Skeletal muscle tissue (tissue), 3 donors: ENCODE measurements at regions not wholly inside any gene's neighbourhood (a gene's known extent, or its start where the extent isn't known, plus 50 kb on each side); places are given as distances from the start of the nearest gene placed in this dataset.

Experiments used
- H3K27ac ChIP-seq: one replicate; pipeline ENCODE4 v1.7.0; 2013; ENCODE audit warnings: mild to moderate bottlenecking, low read depth, low read length, inconsistent platforms
- H3K27me3 ChIP-seq, 3 donors: one replicate each; pipeline ENCODE4 v1.7.0; 2013; ENCODE audit warnings: low read length in 3 of 3; ENCODE audit not compliant: control insufficient read depth in 3 of 3, insufficient read depth in 3 of 3
- H3K36me3 ChIP-seq, 3 donors: one replicate each; pipeline ENCODE4 v1.7.0; 2013; ENCODE audit warnings: low read length in 3 of 3; ENCODE audit not compliant: control insufficient read depth in 3 of 3, insufficient read depth in 3 of 3
- H3K4me1 ChIP-seq, 3 donors: one replicate each; pipeline ENCODE4 v1.7.0; 2013; ENCODE audit warnings: low read length in 3 of 3, mild to moderate bottlenecking in 3 of 3; ENCODE audit not compliant: control insufficient read depth in 3 of 3, insufficient read depth in 3 of 3
- H3K4me3 ChIP-seq, 3 donors: one replicate each; pipeline ENCODE4 v1.7.0; 2013; ENCODE audit warnings: low read length in 3 of 3
- H3K9ac ChIP-seq, 3 donors: one replicate each; pipeline ENCODE4 v1.7.0; 2013; ENCODE audit warnings: low read length in 3 of 3, mild to moderate bottlenecking in 3 of 3, moderate library complexity in 2 of 3, low read depth in 1 of 3
- H3K9me3 ChIP-seq, 3 donors: one replicate each; pipeline ENCODE4 v1.7.0; 2013; ENCODE audit warnings: low read length in 3 of 3; ENCODE audit not compliant: control insufficient read depth in 3 of 3
- donor health status: Osteomylitis.

DNA sequence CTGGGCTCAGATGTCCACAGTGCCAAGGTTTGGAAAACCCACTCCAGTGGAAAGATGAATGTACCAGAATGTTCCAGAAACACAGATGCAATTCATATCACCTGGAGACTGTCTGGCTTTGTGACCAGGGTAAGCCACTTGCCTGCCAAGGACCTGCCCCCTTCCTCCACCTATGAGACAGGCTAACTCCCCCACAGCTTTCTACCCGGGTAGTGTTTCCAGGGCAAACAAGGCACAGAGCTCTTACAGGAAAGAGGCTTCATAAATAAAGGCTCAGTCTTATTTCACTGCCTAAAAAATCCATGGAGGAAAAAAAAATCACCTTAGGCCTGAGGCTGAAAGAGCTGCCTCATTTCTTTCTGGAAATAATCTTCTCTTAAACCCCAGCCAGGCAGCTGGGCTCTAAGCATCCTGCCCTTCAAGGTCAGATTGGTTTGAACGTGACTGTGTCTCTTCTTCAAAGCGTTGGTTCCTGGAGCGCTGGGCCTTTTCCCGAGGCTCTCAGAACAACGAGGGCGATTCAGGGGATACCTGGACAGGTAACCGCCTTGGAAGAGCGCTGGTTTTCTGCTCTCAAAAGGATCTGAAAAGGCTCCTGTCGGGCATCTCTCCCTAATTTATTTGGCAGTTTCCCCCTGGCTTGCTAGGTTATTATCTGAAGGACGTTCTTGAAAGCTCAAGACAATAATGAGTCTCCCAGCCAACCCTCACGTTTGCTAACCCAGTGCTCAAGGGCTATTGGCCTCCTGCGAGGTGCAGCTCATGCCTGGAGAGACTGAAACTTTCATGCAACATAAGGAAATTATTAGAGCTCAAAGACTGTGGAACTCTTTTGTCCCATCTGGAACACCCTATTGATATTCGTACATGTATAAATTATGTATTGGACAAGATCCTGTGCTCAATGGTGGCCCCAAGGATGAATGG, 199.2 kb upstream of the PMEPA1 start:
- H3K27me3 ChIP-seq: peaks cover 0 to 10% (median 3%) of the 10 kb centered on the region in 3 donors
- no peak overlapping the region for H3K9ac ChIP-seq
- H3K27ac ChIP-seq: no peak overlapping the region
- peaks cover 0 to 6% (median 3%) of the 10 kb centered on the region in 3 donors for H3K4me1 ChIP-seq
- H3K9me3 ChIP-seq: no peaks in the 10 kb centered on the region
- H3K36me3 ChIP-seq: no peaks in the 10 kb centered on the region
- no peak overlapping the region for H3K4me3 ChIP-seq

DNA sequence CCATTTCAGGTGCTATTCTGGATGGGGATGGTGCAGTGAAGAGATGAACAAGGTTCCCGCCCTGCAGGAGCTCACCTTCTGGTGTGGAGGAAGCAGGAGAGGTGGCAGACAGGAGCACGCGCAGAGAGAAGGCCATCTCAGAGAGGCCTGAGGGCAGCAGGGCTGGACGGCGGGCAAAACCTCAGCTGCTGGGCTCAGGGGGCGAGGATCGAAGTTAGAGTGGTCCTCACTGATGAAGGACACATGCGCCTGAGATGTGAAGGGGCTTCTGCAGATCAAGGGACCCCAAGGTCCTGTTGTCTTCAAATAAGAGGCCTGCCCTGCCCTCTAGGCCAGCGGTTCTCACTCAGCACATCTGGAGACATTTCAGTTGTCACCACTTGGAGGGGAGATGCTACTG, 198.4 kb upstream of the PMEPA1 start:
- H3K27ac ChIP-seq: no peak overlapping the region
- no peak overlapping the region for H3K9ac ChIP-seq

DNA sequence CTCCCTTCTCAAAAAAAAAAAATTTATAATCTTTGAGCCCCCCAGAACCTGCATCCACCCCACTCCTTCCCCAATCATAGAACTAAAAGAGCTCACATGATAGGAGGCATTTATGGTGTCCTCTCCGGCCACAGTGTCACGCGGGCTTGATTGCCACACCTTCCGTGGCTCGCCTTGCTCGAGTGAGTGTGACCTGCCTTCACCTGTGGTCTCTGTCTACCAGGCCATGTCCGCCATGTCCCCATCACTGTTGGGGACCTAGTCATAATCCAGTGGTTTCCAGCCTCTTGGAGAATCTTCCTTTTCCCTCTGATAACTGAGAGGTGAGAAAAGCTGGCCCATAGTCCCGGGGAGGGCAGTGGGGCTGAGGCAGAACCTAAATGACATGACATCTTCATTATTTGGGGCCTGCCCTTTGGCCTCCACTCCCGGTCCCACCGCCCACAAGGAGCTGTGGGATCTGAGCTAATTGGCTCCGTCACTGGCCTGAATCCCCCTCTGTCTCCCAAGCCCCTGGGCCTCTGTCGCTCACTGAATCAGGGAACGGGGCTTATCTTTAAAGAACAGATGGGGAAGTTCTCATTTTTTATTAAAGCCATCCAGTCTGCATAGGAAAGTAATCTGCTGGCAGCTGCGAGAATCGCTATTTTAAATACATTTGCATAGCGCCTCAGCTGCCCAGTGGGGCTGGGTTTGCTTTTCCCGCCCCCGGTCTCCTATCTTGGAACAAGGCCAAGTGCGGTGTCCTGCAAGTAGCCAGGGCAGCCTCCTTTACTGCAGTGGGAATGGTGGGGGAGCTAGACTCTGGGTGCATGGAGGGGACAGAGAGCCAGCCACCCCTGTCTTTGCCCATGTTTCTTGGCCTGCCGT, 197.6 kb upstream of the PMEPA1 start:
- H3K27ac ChIP-seq: no peak overlapping the region
- H3K36me3 ChIP-seq: no peaks in the 10 kb centered on the region
- peaks cover 0 to 3% (median 0%) of the 10 kb centered on the region in 3 donors for H3K27me3 ChIP-seq
- peaks cover 0 to 3% (median 3%) of the 10 kb centered on the region in 3 donors for H3K4me1 ChIP-seq
- no peaks in the 10 kb centered on the region for H3K9me3 ChIP-seq
- H3K4me3 ChIP-seq: no peak overlapping the region
- H3K9ac ChIP-seq: no peak overlapping the region

More for the DNA sequence above, 198.4 kb upstream of the PMEPA1 start:
- Histone ChIP-seq H3K4me3 (no peak overlapping the region), H3K27me3 (peaks cover 0 to 10% (median 0%) of the 10 kb centered on the region in 3 donors), H3K4me1 (peaks cover 0 to 6% (median 3%) of the 10 kb centered on the region in 3 donors), H3K9me3 (no peaks in the 10 kb centered on the region), H3K36me3 (no peaks in the 10 kb centered on the region)

DNA sequence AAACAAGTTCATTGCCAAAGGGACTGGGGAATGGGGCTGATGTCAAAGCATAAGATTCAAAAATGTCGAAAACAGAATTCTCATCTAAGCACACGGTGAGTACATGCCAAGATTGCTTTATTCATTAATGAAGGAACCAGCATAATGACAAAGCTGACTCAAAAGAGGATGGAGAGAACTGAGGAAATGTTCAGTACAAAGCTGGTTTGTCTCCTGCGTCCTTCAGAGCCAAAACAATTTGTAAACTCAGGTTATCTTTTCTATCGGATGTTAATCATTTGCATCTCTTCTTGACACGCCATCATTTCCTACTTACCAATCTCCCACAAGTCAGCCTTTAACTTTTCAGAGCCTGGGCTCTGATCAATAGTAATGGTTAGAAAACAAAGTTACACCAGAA, 195.6 kb upstream of the PMEPA1 start:
- Histone ChIP-seq H3K36me3 (no peaks in the 10 kb centered on the region), H3K9me3 (no peaks in the 10 kb centered on the region), H3K9ac (no peak overlapping the region), H3K27ac (no peak overlapping the region), H3K4me3 (no peak overlapping the region), H3K27me3 (no peaks in the 10 kb centered on the region), H3K4me1 (no peaks in the 10 kb centered on the region)

DNA sequence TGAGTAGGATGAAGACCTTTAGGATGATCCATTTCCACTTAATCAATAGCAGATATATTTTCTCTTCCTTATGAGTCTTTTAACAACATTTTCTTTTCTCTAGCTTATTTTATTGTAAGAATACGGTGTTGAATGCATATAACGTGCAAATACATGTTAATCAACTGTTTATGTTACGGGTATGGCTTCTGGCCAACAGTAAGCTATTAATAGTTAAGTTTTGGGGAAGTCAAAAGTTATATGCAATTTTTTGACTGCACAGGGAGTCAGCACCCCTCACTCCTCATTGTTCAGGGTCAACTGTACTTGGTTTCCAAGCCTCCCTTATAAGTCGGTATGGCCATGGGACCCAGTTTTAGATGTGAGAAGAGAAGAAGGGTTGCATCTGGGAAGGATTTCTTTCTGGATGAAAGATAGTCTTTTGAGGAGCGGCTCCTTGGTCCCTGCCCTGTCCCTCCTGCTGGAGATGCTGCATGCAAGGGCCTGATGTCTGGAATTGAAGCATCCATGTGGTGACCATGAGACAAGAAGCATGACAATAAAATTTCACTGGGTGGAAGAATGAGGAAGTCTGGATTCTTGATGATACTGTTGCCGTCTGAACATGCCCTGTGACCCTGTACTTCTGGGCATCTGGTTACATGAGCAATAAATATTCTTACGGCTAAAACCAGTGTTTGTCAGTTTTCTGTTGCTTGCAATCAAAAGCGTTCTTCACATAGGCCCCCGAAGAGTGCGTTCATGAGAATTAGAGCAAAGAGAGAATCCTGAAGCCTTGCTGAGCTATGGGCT, 194.7 kb upstream of the PMEPA1 start:
- H3K27me3 ChIP-seq: peaks cover 0 to 2% (median 0%) of the 10 kb centered on the region in 3 donors
- H3K9ac ChIP-seq: no peak overlapping the region
- H3K27ac ChIP-seq: no peak overlapping the region
- no peaks in the 10 kb centered on the region for H3K36me3 ChIP-seq
- no peak overlapping the region for H3K4me3 ChIP-seq
- peaks cover 0 to 3% (median 0%) of the 10 kb centered on the region in 3 donors for H3K4me1 ChIP-seq
- H3K9me3 ChIP-seq: no peaks in the 10 kb centered on the region

DNA sequence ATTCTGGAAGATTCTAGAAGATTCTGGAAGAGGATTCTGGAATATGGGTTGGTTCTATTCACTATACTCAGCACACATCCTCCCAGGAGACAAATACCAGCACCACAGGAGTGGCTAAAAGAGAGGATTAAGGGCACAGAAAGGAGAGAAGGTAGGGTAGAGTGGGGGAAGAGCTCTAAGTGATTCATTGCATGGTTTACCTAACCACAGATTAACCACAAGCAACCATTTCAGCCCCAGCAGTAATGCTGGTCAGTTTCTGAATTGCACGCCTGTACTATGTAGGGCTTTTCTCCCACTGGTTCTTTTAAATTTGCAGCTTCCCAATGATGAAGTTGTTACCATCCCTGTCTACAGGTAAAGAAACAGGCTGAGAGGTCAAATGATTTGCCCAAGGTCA, 192.7 kb upstream of the PMEPA1 start:
- H3K9ac ChIP-seq: no peak overlapping the region
- no peaks in the 10 kb centered on the region for H3K9me3 ChIP-seq
- H3K4me3 ChIP-seq: no peak overlapping the region
- H3K4me1 ChIP-seq: peaks cover 0 to 4% (median 0%) of the 10 kb centered on the region in 3 donors
- no peak overlapping the region for H3K27ac ChIP-seq
- peaks cover 0 to 2% (median 0%) of the 10 kb centered on the region in 3 donors for H3K27me3 ChIP-seq
- H3K36me3 ChIP-seq: no peaks in the 10 kb centered on the region

DNA sequence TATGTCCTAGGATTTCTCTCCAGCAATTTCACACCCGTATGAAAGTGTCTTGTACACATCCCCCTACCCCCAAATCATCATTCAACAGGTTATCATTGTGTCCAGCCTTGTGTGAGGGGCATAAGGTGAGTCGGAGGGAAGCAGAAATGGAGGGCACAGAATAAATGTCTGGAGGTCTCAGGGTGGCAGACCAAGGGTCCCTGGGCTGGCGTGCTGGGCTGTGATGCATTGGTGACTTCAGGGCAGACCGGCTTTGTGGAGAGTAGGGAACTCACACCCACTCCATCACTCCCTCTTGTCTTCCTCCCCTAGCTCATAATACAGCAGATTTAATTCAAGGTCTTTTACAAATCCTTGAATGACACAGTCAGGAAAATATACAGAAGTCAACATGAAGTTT, 191.7 kb upstream of the PMEPA1 start:
- Histone ChIP-seq H3K36me3 (no peaks in the 10 kb centered on the region), H3K27ac (no peak overlapping the region), H3K27me3 (peaks cover 0 to 2% (median 0%) of the 10 kb centered on the region in 3 donors), H3K9ac (no peak overlapping the region), H3K4me3 (no peak overlapping the region), H3K9me3 (no peaks in the 10 kb centered on the region), H3K4me1 (peaks cover 0 to 4% (median 0%) of the 10 kb centered on the region in 3 donors)

DNA sequence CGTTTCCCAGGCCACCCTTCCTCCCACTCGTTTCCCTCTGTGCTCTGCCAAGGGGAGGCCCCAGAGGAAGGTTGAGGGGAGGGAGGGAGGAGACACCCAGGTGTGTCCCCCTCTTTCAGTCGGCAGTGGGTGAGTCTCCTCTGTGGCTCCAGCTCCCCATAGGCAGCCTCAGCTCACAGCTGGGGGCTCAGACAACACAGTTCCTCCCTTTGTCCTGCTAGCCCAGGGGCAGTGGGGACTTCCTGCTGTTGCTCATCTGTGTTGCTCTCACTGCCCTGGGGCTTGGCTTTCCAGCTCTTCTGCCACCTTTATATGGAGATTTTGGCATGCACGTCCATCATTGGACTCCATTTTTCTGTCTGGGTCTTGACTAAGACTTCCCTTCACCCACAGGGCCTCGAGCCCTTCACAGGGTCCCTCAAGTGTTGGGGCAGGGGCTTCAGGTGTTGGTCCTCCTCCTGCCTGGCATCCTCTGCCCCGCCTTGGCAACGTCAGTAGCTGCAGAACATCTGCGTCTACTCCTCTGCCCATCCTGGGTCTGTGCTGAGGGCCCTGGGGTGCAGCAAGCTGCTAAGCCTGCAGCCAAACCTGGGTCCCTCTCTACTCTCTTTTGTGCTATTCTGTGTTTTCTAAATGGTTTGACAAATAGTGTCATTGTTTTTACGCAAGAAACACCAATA, 190.6 kb upstream of the PMEPA1 start:
- Histone ChIP-seq H3K9ac (no peak overlapping the region), H3K4me3 (no peak overlapping the region), H3K9me3 (no peaks in the 10 kb centered on the region), H3K36me3 (no peaks in the 10 kb centered on the region), H3K27ac (no peak overlapping the region), H3K4me1 (peaks cover 0 to 4% (median 0%) of the 10 kb centered on the region in 3 donors), H3K27me3 (peaks cover 0 to 2% (median 0%) of the 10 kb centered on the region in 3 donors)

DNA sequence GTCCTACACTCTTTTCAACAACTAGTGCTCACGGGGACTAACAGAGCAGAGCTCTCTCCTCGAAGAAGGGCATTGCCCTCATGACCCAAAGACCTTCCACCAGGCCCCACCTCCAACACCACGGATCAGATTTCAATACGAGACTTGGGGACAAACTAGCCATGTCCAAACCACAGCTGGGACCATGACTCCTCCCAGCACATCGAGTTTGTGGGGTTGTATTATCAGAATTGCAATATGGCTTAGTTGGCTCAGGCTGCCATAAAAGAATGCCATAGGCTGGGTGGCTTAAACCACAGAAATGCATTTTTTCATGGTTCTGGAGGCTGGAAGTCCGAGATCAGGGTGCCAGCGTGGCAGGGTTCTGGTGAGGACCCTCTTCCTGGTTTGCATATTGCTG, 189.7 kb upstream of the PMEPA1 start:
- no peaks in the 10 kb centered on the region for H3K36me3 ChIP-seq
- H3K27ac ChIP-seq: no peak overlapping the region
- H3K9ac ChIP-seq: no peak overlapping the region
- H3K9me3 ChIP-seq: no peaks in the 10 kb centered on the region
- H3K27me3 ChIP-seq: peaks cover 0 to 2% (median 0%) of the 10 kb centered on the region in 3 donors
- no peak overlapping the region for H3K4me3 ChIP-seq
- H3K4me1 ChIP-seq: peaks cover 0 to 4% (median 0%) of the 10 kb centered on the region in 3 donors
